ENCODE measurements at regions not wholly inside any gene's neighbourhood (a gene's known extent, or its start where the extent isn't known, plus 50 kb on each side); places are given as distances from the start of the nearest gene placed in this dataset.

DNA sequence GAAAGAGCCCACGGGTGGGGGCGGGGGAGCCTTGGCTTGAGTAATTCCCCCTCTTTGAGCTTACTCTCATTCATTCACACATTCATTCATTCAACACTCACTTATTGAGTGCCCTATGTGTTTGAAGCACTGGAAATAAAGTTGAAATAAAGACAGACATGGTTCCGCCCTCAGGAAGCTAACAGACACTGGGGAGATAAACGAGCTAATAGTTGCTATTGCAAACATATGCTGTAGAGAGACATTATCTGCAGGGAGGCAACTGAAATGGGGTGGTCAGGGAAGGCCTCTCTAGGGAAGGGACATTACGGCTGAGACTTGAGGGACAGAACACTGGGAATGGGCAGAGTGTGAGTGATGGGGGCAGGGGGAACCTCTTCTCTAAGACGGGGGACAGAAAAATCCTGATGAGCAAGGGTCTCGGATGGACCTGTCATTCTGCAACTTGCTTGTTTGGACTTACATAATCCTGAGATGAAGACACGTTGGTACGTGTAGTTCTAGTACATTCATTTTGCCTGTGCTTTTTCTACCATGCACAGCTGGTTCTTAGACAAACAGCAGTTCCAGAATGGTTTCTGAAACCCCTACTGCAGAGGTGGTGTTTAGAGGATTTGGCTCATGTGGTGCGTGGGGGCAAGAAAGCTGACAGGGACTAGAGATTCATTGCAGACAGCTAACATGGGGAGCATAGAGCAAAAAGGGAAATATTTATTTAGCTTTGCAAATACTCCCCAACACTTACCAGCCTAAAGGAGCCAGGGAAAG is 71.1 kb upstream of the BLCAP start:
- TF ChIP-seq, protein P1, sequence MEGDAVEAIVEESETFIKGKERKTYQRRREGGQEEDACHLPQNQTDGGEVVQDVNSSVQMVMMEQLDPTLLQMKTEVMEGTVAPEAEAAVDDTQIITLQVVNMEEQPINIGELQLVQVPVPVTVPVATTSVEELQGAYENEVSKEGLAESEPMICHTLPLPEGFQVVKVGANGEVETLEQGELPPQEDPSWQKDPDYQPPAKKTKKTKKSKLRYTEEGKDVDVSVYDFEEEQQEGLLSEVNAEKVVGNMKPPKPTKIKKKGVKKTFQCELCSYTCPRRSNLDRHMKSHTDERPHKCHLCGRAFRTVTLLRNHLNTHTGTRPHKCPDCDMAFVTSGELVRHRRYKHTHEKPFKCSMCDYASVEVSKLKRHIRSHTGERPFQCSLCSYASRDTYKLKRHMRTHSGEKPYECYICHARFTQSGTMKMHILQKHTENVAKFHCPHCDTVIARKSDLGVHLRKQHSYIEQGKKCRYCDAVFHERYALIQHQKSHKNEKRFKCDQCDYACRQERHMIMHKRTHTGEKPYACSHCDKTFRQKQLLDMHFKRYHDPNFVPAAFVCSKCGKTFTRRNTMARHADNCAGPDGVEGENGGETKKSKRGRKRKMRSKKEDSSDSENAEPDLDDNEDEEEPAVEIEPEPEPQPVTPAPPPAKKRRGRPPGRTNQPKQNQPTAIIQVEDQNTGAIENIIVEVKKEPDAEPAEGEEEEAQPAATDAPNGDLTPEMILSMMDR (IDR thresholded peaks at IDR 0.05; ENCODE audit: unreplicated experiment): no peak
- Mint-ChIP-seq H3K27ac (peak overlapping the region; percentile 68), H3K27me3 (peaks cover 4% of the 10 kb centered on the region), H3K36me3 (ENCODE audit: insufficient read depth) (no peaks in the 10 kb centered on the region), H3K4me3 (ENCODE audit: low read depth) (peak overlapping the region; percentile 3), H3K9me3 (ENCODE audit: low read depth) (no peaks in the 10 kb centered on the region), H3K4me1 (ENCODE audit: low read depth) (peaks cover 18% of the 10 kb centered on the region)
- DNase-seq (ENCODE audit: low spot score, unreplicated experiment): no peak

DNA sequence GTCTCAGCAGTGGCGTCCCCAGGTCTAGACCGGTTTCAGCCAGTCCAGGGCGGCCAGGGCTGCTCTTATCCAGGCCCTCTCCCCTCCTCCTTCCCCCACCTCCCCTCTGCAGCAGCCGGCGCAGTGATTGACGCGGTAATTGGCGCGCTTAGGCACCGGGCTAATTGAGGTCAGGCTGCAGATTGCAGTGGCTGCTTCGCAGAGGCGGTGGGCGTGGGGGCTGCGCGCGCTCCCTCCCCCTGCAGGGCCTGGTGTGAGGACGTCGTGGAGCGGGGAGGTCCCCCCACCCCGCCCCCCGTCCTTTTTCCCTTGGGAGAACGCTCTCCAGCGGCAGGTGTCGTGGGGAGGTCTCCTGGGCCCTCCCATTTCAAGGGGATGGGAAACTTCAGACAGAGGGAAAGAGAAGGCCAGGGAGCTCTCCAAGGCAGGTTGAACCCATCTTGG is 70.4 kb upstream of the BLCAP start:
- H3K27me3 Mint-ChIP-seq: peaks cover 4% of the 10 kb centered on the region
- H3K9me3 Mint-ChIP-seq (ENCODE audit: low read depth): no peaks in the 10 kb centered on the region
- peak; percentile 60 for DNase-seq (ENCODE audit: low spot score, unreplicated experiment)
- H3K36me3 Mint-ChIP-seq (ENCODE audit: insufficient read depth): no peaks in the 10 kb centered on the region
- peaks cover 21% of the 10 kb centered on the region for H3K4me1 Mint-ChIP-seq (ENCODE audit: low read depth)
- TF ChIP-seq, protein P1 (IDR thresholded peaks at IDR 0.05; ENCODE audit: unreplicated experiment): no peak
- peak overlapping the region; percentile 37 for H3K4me3 Mint-ChIP-seq (ENCODE audit: low read depth)
- H3K27ac Mint-ChIP-seq: peak overlapping the region; percentile 95

DNA sequence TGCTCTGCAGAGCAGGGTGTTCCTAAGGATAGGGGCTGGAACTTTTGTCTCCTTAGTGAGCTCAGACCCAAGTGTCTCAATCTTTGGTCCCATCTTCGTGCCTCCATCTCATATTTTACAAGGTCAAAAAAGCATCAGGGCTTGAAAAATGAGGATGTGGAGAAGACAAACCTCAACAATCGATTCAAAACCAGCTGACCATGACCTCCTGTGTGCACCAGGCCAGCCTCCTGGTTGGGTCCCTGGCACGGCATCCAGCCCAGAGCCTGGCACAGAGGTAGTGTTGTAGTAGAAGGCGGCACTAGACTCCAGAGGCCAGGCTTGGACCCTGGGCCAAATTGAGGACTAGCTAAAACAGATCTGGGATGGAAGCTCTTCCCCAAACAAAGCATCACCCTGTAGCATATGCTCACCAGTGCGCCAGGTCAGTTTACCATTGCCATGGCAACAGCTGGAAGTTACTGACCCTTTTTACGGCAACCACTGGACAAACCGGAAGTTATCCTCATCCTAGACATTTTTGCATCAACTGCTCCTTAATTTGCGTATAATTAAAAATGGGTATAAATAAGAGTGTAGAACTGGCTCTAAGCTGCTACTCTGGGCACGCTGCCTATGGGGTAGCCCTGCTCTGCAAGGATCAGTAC is 69.3 kb upstream of the BLCAP start:
- no peak overlapping the region for H3K27ac Mint-ChIP-seq
- no peak for DNase-seq (ENCODE audit: low spot score, unreplicated experiment)
- H3K4me1 Mint-ChIP-seq (ENCODE audit: low read depth): peaks cover 21% of the 10 kb centered on the region
- TF ChIP-seq, protein P1 (IDR thresholded peaks at IDR 0.05; ENCODE audit: unreplicated experiment): no peak
- H3K27me3 Mint-ChIP-seq: no peaks in the 10 kb centered on the region
- no peak overlapping the region for H3K4me3 Mint-ChIP-seq (ENCODE audit: low read depth)
- no peaks in the 10 kb centered on the region for H3K36me3 Mint-ChIP-seq (ENCODE audit: insufficient read depth)
- H3K9me3 Mint-ChIP-seq (ENCODE audit: low read depth): no peaks in the 10 kb centered on the region

DNA sequence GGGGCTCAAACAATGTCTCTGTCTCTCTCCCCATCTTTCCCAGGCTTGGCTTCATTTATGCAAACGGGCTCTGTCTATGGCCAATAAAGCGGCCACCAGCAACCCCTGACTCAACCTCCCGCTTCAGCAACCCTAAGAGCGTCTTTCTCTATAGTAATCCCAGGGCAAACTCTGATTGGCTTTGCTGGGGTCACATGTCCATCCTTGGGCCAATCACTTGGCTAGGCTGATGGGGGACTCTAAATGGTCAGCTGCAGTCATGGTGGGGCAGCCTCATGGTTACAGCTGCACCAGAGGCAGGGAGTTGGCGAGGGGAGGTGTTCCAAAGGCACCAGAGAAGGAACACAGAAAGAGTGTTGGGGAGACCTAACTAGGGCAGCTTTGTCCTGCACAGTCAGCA is 68.5 kb upstream of the BLCAP start:
- Mint-ChIP-seq H3K4me1 (ENCODE audit: low read depth) (peaks cover 21% of the 10 kb centered on the region), H3K4me3 (ENCODE audit: low read depth) (no peak overlapping the region), H3K9me3 (ENCODE audit: low read depth) (no peaks in the 10 kb centered on the region), H3K27me3 (peaks cover 4% of the 10 kb centered on the region), H3K27ac (no peak overlapping the region), H3K36me3 (ENCODE audit: insufficient read depth) (no peaks in the 10 kb centered on the region)
- TF ChIP-seq, protein P1 (IDR thresholded peaks at IDR 0.05; ENCODE audit: unreplicated experiment): no peak
- no peak for DNase-seq (ENCODE audit: low spot score, unreplicated experiment)

DNA sequence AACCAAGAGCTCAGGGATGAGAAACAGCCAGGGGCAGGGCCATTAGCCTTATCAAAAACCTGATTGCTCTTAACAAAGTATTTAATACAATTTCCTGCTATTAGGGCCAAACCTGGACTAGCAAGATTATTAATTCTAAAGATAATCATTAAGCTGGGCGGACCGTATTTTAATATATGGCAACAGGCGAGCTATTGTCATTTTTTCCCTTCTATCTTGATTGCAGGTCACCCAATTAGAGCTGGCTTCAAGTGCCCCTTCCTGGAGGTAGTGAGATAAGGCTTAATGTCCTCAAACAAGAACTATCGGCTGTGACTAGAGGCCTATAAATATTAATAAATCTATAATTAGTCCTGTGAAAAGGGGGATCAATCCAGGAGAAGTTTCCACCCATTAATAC is 66.0 kb upstream of the BLCAP start:
- DNase-seq (ENCODE audit: low spot score, unreplicated experiment): no peak
- TF ChIP-seq, protein P1 (IDR thresholded peaks at IDR 0.05; ENCODE audit: unreplicated experiment): no peak
- Mint-ChIP-seq H3K27me3 (peaks cover 4% of the 10 kb centered on the region), H3K4me3 (ENCODE audit: low read depth) (no peak overlapping the region), H3K36me3 (ENCODE audit: insufficient read depth) (no peaks in the 10 kb centered on the region), H3K27ac (peak overlapping the region; percentile 0), H3K4me1 (ENCODE audit: low read depth) (peaks cover 14% of the 10 kb centered on the region), H3K9me3 (ENCODE audit: low read depth) (no peaks in the 10 kb centered on the region)
